ENCODE measurements at regions not wholly inside any gene's neighbourhood (a gene's known extent, or its start where the extent isn't known, plus 50 kb on each side); places are given as distances from the start of the nearest gene placed in this dataset.
"Not testable (repeated sequence)": the region's sequence is repeated elsewhere in the genome, so short reads cannot be mapped to it uniquely, and the experiment has no call there.

- DNase-seq = no peak
These were observed 50.9 kb upstream of the PTPDC1 start for GRCh38 chr9:94033383-94033782.

DNA sequence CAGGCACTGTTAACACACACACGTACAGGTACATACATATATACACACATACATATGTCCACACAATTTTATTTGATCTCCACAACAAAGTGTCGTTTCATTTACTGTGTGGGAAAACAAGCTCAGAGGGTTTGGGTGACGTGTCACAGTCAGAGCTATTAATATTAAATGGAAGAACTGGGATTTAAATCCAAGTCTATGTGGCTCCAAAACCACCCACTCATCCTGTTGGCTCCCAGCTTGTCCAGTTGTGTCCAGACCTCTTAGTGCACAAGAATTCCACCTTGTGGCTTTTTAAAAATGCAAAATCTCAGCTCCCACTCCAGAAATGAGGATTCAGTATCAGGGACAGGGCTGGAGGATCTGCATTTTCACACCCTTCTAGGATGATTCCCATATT is 52.3 kb upstream of the PTPDC1 start:
- peak; percentile 32 for DNase-seq

DNA sequence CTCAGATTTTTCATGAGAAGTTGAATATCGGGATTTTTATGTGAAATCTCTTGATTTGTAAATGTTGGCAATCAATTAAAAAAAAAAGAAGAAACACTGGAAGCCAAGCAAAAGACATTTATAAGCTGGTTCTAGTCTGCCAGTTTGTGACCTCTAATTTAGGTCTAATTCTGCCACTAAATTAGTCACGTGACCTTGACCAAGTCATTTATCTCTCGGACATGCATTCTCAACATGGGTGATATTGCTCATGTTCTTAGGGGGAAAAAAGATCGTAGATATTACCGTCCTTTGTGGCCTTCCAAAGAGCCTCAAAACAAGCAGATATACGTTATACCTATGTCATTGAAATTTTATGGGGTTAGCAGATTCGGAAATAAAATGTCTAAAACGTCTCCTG is 52.9 kb upstream of the PTPDC1 start:
- DNase-seq = peak; percentile 28

DNA sequence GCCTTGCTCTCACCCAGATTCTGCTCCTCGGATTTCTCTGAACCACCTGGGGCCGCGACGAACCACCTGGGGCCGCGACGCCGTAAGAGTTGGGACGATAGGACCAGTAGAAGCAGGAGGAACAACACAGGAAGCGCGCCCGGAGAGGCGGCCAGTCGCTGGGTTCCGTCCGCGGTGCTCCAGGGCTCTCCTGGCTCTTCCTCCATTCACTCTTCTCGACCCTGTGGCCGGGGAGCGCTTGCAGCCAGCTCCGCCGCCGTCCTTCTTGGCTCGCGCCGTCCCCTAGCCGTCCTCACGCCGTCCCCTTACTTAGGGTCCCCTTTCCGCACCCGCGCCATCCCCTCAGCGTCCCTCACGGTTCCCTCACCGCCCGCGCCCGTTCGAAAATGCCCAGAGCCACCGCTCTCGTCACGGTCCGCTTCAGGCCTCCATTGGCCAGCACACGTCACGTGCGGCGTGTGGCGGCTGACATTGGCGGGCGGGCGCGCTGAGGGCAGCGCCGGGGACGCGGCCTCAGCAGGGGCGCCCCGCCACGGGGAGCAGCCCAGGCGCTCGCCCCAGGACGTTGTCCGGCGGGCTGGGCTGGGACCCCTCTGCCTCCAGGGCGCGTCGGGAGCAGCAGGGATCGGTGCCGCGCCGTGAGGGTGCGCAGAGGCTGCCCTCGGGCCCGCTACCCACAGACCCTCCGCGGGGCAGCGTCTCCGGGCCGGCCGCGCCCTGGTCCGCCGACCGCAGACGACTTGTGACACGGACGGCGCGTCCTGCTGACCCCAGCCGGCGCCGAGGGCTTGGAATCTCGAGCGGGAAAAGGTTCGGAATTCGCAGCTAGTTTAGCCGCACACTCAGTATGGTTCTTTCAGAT is 53.7 kb upstream of the PTPDC1 start:
- DNase-seq = peak; percentile 91

DNA sequence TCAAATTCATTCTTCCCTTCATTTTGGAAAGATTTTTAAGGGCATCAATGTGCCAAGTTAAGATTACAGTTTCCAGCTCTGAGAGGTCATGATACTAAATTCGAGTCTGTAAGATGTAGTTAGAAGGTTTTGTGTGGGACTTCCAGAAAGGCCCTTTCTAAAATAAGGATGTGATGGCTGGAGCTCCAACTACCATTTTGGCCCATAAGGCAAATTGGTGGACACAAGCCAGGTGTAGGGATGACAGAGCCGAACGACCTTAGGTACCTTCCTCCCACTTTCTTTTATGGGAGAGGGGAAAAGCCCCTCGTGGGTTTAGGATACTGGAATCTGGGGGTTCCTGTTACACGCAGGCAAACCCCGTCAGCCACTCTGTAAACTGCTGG is 54.3 kb upstream of the PTPDC1 start:
- no peak for DNase-seq

DNA sequence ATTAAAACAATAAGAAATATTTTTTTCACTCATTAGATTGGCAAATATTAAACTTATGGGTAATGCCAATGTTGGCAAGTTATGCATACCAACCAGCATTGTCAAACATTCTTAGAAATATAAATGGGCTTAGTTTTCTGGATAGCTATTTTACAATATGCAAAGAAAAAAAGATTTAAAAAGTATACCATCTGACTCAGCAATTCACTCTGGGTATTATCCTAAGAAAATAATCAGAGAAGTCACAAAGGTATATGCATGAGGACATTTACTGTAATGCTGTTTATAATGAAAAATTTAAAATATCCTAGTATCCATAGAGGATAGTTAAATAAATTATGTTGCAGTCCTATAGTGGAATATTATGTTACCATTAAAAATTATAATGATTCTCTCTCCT is 57.4 kb upstream of the PTPDC1 start:
- DNase-seq = no peak

GRCh38 chr9:94022476-94022875 is 61.8 kb upstream of the PTPDC1 start:
- DNase-seq = not testable (repeated sequence)

GRCh38 chr9:94020836-94021235 is 63.4 kb upstream of the PTPDC1 start:
- DNase-seq = not testable (repeated sequence)

- DNase-seq = peak; percentile 81
These were observed 63.5 kb upstream of the BARX1 start for GRCh38 chr9:94018628-94019027.

DNA sequence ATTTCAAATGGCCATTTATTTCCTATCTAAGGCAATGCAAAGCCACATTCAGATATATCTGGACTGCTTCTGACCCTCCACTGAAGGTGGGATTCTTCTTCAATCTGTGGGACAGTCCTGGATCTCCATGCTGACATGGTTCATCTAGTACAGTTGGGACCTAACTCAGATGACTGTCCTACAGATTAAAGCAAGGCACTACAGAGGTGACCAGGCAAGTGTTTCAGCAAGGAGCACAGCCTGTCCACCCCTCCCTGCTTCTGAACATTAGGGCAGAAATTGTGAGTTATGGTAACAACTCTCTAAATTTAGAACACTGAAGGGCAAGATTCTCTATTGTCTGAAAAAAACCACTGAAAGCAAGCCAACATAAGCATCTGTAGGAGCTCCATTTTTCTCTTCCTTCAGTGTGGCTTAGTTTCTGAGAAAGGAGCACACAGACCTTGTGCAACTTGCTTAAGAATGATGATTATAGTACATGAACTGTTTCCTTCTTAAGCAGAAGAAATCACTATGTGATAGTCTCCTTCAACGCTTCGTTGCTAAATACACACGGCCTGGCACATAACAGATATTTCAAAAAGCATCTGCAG is 62.9 kb upstream of the BARX1 start:
- DNase-seq = no peak

- peak; percentile 5 for DNase-seq
These were observed 61.6 kb upstream of the BARX1 start for GRCh38 chr9:94016744-94017143.

GRCh38 chr9:94014920-94015319 is 59.8 kb upstream of the BARX1 start:
- peak; percentile 91 for DNase-seq

GRCh38 chr9:94014066-94014654 is 59.0 kb upstream of the BARX1 start:
- peak; percentile 78 for DNase-seq

- DNase-seq = no peak
These were observed 55.9 kb upstream of the BARX1 start for GRCh38 chr9:94010980-94011533.

DNA sequence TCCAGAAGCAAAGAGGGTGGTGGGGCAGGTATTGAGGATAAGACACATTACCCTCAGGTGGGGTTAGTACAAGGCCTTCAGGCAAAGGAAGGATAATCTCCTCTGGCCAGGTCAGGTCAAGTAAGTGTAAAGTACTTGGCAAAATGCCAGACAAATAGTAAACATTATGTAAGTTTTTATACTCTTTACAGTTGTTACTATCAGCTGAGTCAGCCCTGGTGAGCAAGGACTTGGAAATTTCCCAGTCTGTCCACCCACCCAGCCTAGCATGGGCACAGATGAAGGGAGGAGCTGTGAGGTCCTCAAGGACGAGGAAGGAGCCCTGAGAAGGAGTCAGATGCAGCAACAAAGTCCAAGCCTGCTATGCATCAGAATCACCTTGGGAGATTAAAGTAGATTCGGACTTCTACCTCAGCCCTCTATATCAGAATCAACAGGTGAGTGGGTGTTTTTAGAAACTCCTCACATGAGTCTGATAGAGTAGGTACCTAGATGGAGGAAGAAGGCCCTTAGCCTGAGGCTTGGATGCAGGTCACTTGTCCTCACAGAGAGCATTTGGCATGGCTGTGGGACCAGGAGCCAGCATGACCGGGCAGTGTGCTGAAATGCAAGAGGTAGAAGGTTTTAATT is 50.2 kb upstream of the BARX1 start:
- DNase-seq = peak; percentile 4

All from NCI-H82 (cell line).